ENCODE measurements at regions not wholly inside any gene's neighbourhood (a gene's known extent, or its start where the extent isn't known, plus 50 kb on each side); places are given as distances from the start of the nearest gene placed in this dataset.

GRCh38 chr7:94054130-94054529, 50.0 kb upstream of the BET1 start:
- no peak for DNase-seq (ENCODE audit: low read depth)

DNA sequence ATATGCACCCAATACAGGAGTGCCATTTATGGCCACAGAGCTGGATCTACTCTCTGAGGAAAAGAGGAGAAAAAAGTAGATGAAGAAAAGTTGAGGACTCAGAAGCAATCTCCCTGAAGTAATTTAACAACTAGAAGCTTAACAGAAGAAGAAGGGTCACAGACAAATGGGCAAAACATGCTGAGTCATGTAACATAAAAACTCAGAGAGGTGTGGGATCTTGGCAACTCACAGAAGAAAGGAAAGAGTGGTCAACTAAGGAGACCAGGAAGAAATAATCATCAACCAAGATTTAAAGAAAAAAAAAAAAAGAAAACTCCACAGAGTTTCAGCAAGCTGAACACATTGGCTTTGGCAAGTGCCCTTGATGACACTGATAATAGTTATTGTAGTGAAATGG, 51.8 kb upstream of the BET1 start:
- no peak for DNase-seq (ENCODE audit: low read depth)

DNA sequence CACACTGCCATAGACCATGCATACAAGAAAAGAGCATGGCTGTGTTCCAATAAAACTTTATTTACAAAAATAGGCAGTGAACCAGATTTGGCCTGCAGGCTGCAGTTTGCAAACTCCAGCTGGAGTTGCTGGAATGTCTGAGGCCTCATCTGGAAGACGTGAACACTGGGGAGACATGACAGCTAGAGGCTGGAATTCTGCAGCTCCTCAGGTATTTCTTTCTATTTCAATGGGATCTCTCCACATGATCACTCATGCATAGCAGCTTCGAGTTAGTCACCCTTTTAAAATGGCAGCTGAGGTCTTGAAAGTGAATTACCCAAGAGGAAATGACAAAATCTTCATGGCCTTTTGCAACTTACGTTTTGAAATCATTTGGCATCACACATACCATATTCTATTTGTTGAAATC, 52.6 kb upstream of the BET1 start:
- peak; percentile 95 for DNase-seq (ENCODE audit: low read depth)

DNA sequence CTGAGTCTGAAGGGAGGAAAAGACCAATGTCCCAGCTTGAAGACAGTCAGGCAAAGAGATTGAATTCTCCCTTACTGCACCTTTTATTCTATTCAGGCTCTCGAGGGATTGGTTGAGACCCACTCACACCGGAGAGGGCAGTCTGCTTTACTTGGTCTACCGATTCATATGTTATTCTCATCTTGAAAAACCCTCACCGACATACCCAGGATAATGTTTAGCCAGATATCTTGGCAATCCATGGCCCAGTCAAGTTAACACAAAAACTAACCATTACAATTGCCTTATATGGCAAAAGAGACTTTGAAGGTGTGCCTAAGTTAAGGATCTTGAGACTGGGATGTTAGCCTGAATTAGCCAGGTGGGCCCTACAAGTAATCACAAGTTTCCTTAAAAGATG, 53.8 kb upstream of the BET1 start:
- no peak for DNase-seq (ENCODE audit: low read depth)

- no peak for DNase-seq (ENCODE audit: low read depth)
Measured at GRCh38 chr7:94059746-94060145, 55.6 kb upstream of the BET1 start.

GRCh38 chr7:94060752-94061151, 56.6 kb upstream of the BET1 start:
- no peak for DNase-seq (ENCODE audit: low read depth)

DNA sequence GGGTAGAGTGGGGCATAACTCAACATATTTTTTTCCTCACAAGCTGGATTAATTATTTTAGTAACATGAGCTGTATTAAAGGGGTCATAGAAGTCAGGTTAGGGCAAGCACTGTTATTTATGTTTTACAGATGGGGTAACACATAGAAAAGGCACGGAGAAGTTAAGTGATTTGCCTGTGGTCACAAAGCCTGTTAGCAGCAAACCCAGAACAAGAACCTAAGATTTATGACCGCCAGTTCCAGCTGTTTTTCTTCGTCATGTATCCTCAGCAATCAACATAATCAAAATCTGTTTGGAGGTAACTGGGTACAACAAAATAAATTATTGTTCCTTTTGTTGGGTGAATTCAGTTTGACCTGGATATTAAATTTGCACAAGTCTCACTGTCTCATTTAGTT, 57.2 kb upstream of the BET1 start:
- no peak for DNase-seq (ENCODE audit: low read depth)

GRCh38 chr7:94062372-94062771, 58.2 kb upstream of the BET1 start:
- no peak for DNase-seq (ENCODE audit: low read depth)

DNA sequence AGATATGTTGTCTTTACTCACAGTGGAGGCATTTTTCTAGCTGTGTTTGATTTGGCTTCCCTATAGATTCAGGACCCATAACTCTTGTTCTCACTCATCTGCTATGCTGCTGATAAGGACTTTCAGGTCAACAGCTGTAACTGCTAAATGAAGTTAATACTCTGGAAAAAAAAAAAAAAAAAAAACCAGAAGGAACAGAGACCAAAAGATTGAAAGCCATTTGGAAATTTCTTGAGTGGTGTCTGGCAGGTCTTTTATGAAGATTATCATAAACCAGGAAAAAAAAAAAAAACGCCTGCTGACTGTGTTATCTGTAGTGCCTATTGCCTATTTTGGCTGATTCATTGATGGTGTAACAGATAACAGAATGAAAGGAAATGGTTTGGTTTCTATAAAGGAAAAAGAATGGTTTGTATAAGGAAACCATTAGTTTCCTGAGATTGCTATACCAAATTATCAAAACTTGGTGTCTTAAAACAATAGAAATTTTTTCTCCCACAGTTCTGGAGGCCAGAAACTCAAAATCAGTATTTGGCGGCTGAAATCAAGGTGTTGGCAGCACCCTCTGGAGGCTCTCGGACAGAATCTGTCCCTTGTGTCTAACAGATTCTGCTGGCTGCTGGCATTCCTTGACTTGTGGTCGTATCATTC, 60.5 kb upstream of the BET1 start:
- DNase-seq (ENCODE audit: low read depth) = no peak

- no peak for DNase-seq (ENCODE audit: low read depth)
Measured at GRCh38 chr7:94067047-94067446, 62.9 kb upstream of the BET1 start.

GRCh38 chr7:94067506-94067905, 63.4 kb upstream of the BET1 start:
- DNase-seq (ENCODE audit: low read depth) = no peak

- DNase-seq (ENCODE audit: low read depth) = no peak
Measured at GRCh38 chr7:94069162-94069739, 65.1 kb upstream of the BET1 start.

DNA sequence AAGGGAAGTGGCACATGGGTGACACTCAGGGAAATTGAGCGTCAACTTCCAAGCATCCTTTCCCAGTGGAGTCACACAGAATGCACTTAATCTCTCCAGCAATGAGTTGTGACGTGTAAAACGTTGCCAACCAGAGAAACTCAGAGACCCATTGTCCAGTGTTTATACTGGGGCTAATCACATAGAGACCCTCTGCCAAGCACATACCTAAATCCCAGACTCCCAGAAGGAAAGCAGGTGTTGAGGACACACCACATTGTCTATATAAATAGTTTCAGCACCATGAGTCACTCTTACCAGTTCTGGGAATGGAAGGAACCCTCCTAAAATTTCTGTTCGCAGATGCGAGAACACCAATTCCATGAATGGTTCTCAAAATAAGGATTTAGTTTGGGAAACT, 76.4 kb upstream of the BET1 start:
- DNase-seq (ENCODE audit: low read depth) = no peak

GRCh38 chr7:94082126-94082525, 78.0 kb upstream of the BET1 start:
- DNase-seq (ENCODE audit: low read depth) = no peak

DNA sequence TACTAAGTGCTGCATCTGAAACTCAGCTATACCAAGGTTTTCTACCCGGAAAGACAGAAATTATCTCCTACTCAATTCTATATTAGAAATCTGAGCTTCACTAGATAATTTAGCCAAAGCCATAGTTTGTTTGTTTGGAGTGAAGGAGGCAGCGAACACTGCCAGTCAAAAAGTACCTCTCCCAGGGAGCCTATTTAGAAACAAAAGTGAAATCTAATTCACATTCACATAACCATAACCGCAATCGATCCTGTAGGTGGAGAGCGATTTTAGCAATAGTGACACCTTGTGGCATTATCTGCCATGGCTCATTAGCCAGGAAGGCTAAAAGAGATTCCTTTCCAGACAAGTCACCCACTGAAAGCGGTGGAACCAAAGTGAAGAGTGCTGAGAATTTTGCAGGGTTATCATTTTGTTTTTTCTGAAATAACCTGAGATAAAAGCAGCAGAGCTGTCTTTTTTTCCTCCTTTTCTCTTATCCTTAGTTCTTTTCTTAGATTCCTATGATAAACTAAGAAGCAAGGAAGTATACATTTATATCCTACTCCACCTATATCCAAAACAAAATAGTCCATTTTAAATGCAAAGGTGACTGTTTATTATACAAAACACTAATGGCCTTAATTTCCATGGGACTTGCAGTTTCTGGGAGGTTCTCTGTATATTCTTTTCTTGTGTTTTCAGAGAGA, 83.7 kb upstream of the BET1 start:
- DNase-seq (ENCODE audit: low read depth) = peak; percentile 72

- no peak for DNase-seq (ENCODE audit: low read depth)
Measured at GRCh38 chr7:94088560-94088959, 84.4 kb upstream of the BET1 start.

DNA sequence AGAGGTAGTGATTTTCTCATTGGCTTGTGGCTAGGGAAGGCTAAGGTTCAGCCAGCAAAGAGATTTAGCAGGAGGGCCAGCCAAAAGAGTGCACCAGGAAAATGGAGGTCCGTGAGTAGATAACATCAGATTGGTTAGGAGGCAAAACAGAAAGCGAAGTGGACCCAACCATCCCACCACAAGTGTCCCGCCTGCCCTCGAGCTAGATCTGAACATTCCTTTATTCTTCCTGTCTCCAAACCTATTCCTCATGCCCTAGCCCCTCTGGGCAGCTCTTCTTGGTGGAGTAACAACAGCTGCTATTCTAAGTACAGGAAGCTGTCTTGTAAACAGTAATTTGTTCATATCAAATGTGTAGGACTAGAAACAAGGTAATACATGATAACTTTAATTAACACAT, 85.7 kb upstream of the BET1 start:
- no peak for DNase-seq (ENCODE audit: low read depth)

- DNase-seq (ENCODE audit: low read depth) = no peak
Measured at GRCh38 chr7:94092980-94093379, 88.8 kb upstream of the BET1 start.

- no peak for DNase-seq (ENCODE audit: low read depth)
Measured at GRCh38 chr7:94094298-94094697, 90.1 kb upstream of the BET1 start.

DNA sequence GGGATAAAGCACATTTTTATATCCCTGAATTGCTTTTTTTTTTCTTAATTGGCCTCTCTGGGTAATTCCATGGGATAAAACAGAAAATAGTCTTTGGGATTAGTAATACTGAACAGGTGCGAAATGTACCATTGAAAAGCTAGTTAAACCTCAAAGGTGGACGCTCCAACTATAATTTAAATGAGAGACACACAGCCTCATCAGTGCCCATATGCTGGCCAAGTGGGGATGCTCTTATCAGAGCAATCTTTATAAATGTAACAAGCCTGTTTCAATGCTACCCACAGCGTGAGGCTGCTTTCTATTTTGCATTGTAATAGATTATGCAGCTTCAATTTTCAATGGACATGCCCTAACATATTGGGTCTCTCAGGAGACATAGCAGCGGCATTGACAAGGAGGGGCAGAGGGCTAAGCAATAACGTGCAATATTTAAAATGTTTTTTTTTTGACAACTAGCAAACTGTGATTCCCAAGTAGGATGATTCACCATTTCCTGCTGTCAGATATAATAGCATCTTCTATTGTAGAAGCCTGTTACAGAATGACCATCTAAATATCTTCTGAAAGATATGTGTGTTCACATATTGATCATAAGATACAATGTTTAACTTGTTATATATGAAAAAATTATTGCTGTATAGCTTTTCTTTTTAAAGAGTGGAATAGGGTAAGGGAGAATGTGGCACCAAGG, 91.3 kb upstream of the BET1 start:
- DNase-seq (ENCODE audit: low read depth) = no peak

DNA sequence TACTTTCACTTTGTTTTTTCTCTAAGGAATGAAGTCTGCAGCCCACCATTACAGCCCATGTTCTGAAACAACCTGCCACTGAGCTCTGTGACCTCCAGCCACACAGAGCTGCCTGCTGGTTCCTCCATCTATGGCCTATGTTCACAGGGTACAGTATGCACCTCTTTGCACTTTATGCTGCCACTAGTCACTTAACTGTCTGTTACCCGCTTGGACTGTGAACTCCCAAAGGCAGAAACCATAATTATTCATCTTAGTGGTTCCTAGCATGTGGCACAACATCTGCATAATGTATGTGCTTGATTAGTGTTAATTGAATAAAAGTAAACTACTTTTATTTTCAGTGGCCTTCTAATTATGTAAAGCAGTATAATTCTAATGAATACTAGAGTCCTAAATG, 95.5 kb upstream of the BET1 start:
- DNase-seq (ENCODE audit: low read depth) = no peak

DNA sequence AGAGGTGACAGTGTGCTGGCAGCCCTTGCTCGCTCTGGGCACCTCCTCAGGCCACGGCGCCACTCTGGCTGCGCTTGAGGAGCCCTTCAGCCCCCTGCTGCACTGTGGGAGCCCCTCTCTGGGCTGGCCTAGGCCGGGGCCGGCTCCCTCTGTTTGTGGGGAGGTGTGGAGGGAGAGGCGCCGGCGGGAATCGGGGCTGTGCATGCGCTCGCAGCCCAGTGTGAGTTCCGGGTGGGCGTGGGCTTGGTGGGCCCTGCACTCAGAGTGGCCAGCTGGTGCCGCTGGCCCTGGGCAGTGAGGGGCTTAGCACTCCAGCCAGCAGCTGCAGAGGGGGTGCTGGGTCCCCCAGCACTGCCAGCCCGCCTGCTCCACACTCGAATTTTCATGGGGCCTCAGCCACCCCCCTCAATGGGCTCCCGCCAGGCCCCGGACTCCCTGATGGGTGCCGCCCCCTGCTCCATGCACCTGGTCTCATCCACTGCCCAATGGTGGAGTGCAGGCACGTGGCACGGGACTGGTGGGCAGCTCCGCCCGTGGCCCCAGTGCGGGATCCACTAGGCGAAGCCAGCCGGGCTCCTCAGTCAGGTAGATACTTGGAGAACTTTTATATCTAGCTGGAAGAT, 96.7 kb upstream of the BET1 start:
- no peak for DNase-seq (ENCODE audit: low read depth)

DNA sequence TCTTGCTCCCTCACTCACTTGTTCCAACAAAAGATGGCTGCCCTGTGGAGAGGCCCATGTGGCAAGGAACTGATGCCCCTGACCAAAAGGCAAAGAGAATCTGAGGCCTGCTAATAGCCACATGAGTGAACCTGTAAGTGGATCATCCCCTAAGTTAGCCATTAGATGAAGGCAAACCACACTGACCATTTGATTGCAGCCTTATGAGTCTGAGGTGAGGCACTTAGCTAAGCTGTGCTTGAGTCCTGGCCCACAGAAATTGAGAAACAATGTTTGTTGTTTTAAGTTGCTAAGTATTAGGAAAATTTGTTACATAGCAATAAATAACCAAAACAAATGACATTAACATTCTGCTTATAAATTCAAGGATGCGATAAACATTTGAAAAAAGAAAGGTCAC, 100.1 kb upstream of the BET1 start:
- DNase-seq (ENCODE audit: low read depth) = no peak

Measured in non-pigmented ciliary epithelial cell (primary cell).